Midbrain (tissue), 1 donor: ENCODE measurements at regions not wholly inside any gene's neighbourhood (a gene's known extent, or its start where the extent isn't known, plus 50 kb on each side); places are given as distances from the start of the nearest gene placed in this dataset.
"Not testable (repeated sequence)": the region's sequence is repeated elsewhere in the genome, so short reads cannot be mapped to it uniquely, and the experiment has no call there.

Source experiments
- DNase-seq: peaks from one replicate; lab custom pipeline; 2025; lab: John Stamatoyannopoulos, UW

DNA sequence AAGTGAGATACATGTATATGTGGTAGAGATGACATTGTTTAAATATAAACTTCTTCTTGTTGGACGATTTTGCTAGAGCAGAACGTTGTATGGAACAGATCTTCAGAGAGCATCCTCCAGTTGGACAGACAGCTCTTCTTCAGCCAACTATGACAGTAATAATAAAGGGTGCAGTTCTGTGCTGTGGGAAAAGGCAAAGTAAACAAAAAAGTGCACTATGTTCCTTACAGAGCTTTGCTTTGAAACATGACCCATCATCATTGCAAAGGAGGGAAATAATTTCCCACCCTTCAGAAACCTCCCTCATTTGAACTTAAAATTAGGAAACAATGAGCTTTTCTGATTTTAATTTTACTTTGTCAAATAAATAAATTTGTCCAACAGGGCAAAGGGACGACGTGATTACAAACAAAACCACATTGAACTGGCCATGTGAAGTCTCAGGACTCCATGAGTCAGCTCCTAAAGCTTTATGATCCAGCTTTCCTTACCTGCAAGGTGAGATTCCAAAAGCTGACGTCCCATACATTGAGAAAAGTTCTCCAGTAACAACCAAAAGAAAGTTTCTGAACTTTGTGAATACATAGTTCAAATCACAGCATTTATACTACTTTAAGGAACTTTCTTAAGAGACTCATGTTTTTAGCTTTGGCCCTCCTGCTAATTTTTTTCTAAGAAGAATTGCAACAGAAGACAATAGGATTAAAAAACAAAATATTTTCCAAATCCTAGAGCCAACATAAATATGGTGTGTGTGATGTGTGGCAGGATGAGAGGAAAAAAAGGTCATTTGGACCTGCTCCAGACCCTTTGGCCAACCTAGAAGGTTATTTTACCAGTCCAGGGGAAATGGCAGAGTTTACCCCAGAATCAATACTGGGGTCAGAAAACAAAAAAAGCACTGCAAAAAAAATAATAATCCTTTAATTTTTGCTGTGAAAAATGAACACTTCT is 565.4 kb upstream of the NRP1 start:
- DNase-seq = no peak

DNA sequence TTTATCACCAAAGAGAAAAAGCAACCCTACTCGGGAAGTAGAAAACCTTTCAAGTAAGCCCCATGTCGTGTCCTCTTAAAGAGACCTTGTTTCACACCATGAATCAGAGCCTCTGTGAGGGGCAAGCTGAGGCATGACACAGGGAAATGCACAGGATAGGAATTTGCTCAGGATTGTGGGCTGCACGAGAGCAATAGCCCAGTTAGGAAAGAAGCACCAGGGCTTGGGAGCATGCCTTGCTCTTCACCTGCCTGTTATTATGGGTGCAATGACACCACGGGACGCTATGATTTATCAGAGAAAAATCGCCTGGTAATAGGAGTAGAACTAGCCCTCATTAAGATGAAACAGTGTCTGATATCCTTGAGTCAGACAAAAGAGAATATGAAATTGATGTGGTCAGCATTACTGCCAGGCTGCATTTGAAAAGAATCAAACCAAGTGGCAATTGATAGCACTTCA is 562.9 kb upstream of the NRP1 start:
- DNase-seq = no peak

- no peak for DNase-seq
These were observed 559.0 kb upstream of the NRP1 start for GRCh38 chr10:33893506-33893905.

GRCh38 chr10:33889371-33889770 is 554.9 kb upstream of the NRP1 start:
- DNase-seq = no peak

DNA sequence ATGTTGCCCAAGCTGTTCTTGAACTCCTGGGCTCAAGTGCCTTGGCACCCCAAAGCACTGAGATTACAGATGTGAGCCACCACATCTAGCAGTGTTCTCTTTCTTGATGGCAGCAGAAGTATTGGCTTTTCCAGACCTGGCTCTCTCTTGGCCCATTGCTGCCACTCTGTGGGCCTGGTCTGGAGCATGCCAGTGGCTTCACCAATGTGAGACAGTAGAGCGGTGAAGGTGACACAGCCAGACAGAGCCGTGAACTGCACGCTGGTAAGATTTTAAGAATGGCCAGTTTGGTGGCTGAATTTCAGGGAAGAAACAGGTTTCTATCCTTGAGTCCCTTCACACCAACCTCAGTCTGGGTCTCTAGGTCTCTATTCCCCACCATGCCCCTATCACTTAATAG is 552.7 kb upstream of the NRP1 start:
- no peak for DNase-seq

DNA sequence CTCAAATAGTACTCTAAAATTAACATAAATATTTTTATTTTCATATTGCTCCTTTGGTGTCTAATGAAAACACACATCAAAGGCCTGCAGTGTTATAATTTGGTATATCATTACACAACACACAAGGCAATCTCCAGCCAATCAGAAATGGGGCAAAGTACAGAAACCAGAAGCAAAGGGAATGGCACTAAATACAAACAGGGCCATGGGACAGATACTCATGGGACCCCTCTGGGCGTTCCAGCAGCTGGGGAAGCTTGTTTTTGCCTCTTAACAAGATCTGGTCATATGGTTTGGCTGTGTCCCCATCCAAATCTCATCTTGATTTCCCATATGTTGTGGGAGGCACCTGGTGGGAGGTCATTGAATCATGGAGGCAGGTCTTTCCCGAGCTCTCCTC is 551.8 kb upstream of the NRP1 start:
- DNase-seq = no peak

DNA sequence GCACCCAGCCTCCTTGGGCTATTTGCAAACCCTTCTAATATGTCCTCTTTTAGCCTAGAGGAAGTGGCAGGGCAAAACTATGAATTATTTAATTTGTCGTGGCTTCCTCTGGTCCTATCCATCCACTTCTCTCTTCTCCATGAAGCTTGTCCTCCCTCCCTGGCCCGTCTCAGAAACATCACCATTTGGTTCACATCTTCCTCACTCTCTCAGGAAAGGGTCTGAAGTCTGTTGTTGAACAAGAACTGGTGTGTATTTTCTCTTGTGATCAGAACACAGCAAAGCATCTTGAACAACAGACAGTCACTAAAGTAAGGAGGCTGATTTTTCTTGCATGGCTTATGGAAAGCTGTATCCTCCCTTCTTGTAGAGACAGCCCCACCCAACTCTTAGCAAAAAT is 550.1 kb upstream of the NRP1 start:
- no peak for DNase-seq

DNA sequence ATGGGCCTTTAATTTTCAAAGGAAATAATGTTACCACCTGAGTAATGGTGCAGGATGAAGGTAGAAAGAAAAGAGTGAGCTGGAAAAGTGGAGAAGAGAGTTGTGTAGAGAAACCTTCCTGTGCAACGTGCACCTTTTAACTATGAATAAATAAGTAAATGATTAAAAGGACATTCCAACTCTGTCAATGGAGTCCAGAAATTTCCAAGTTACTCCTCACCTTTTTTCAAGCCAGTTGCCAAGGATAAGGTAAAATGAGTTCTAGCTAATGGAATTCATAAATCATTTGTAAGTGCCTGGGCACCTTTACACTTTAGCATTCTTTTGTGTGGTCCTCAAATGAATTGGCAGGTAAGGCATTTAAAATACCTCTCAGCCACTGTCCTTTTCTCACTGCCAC is 549.4 kb upstream of the NRP1 start:
- no peak for DNase-seq

DNA sequence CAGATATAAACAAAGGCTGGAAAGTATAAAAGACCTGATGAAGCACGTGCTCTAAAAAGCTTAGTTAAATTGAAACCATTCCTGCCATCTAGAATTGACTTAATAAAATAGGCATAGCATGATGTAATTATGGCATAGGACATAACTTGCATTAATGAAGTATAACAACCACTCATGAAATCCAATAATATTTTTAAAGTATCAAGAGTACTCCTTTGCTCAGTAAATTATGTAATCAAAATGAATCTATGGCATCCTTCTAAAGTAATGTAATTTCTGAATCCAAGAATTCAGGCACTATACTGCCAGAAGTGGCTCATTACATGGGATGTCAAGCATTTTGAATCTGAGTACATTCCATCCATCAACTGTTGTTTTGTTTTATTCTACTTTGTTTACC is 548.5 kb upstream of the NRP1 start:
- no peak for DNase-seq

- DNase-seq = no peak
These were observed 545.8 kb upstream of the NRP1 start for GRCh38 chr10:33880291-33880690.

GRCh38 chr10:33878238-33878786 is 543.8 kb upstream of the NRP1 start:
- no peak for DNase-seq

GRCh38 chr10:33876584-33877400 is 542.3 kb upstream of the NRP1 start:
- no peak for DNase-seq

DNA sequence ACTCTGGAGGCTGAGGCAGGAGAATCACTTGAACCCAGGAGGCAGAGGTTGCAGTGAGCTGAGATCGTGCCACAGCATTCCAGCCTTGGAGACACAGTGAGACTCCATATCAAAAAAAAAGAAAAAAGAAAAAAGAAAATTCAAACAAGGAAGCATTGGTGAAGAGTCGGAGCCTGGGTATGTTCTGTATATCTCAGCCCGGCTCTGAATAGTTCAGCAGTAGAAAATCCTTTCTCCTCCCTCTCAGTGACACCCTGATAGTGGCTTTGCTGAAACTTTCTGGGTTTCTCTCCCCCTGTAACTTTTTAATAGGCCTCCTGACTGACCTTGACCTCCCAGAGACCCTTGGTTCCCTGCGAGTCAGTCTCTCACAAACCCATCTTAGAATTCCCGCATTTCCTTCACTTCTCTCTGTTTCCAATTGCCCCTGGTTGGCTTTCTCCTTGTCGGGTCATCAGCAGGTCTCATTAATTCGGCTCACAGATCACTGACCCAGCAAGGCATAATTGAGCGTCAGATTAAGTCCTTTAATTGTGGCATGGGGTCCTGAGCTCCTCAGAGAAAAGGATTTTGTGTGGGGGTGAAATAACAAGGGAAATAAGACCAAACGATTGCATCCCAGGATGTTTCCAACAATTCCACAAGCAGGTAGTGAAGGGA is 541.6 kb upstream of the NRP1 start:
- no peak for DNase-seq

DNA sequence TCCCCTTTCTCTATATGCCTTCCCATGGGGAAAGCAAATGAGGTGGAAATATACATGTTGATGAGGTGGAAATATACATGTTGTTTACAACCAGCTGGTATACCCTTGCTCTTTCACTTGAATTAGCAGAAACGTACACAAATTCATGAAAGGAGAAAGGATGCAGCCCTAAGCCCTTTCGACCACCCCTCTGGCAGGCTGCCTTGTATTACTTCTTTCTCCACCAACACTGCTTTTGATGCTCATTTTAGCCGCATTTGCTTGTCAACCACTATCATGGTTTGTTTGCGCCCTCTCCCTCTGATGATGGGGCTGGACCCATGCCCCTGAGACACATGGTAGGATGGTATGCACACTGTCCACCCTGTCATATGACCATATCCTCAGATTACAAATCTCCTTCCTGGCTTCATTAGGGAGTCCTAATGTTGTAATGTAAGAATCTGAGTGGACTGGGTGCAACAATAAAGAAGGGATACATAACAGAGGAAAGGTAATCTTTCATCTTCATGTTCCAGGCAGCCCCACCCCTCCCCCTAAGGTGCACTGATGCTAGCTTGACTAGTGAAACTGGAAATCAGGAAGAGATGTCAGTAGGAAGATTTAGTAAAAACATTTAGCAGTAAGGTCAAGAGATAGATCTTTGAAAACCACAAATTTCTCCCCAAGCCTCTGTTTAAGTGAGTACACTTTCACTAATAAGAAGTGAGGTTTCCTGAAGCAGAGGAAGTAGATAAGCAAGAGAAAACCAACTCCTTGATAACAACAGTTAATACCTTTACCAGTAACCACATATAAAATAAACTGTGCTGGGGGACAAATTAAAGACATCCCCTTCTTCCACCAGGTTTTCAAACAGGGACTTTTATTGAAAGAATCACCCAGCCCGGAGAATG is 536.8 kb upstream of the NRP1 start:
- DNase-seq = no peak

DNA sequence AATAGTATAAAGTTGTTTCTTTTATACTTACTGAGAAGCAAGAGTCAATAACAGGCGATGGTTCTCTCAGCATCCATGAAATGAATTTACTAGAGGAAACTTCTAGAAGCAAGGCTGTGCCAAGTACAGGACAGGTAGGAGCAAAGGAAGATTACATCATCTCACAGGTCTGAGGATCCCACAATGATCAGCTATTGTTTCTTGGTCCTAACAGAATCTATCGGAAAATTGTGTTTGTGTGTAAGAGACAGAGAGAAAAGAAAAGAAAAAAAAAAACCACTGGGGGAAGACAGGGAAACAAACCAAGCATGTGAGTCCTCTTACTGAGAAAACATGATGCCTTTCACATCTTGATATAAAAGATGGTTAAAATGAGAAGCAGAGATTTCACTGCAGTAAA is 535.0 kb upstream of the NRP1 start:
- no peak for DNase-seq

- DNase-seq = no peak
These were observed 534.6 kb upstream of the NRP1 start for GRCh38 chr10:33869028-33869427.

GRCh38 chr10:33867199-33867789 is 532.8 kb upstream of the NRP1 start:
- not testable (repeated sequence) for DNase-seq

GRCh38 chr10:33863352-33863751 is 528.9 kb upstream of the NRP1 start:
- no peak for DNase-seq

DNA sequence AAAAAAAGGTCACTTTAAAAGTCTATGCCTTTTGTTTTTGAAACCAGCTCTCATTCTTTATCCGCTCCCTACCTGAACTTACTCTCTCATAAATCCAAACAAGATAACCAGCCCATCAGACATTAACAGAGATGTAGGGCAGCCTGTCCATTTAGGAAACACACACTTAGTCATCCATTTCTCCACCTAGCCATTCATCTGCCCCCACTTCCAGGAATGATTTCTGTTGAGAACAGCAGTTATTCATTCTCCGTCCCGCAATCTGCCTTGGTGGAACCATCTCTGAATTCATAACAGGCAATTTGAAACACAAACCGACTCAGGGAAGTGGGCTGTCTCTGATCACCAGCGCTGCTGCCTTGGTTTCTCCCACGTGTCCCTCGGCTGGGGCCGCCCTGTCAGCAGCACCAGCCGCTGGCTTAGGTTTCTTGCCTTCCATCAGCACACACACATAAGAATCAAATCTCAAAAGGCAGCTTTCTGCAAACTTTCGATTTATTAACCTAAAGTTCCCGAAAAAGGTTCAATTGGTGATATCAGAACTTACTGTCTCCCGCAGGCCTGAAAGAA is 528.2 kb upstream of the NRP1 start:
- DNase-seq = no peak

GRCh38 chr10:33861833-33862232 is 527.4 kb upstream of the NRP1 start:
- no peak for DNase-seq
